Fibroblast of the aortic adventitia (primary cell): ENCODE measurements at regions not wholly inside any gene's neighbourhood (a gene's known extent, or its start where the extent isn't known, plus 50 kb on each side); places are given as distances from the start of the nearest gene placed in this dataset.

Experiments
- DNase-seq: peaks from one replicate; pipeline ENCODE4 v3.0.0-alpha.2; 2010; ENCODE audit warnings: low read depth
- H3K4me3 ChIP-seq: 2 replicates; pipeline ENCODE4 v1.5.1; 2011; ENCODE audit warnings: low read depth, mild to moderate bottlenecking, control low read depth, low read length, moderate library complexity
- TF ChIP-seq, protein P1 (sequence below): IDR thresholded peaks from 2 replicates; pipeline ENCODE4 v1.5.1; 2011; ENCODE audit warnings: mild to moderate bottlenecking, low read length, control low read depth, inconsistent platforms; ENCODE audit not compliant: insufficient read depth

DNA sequence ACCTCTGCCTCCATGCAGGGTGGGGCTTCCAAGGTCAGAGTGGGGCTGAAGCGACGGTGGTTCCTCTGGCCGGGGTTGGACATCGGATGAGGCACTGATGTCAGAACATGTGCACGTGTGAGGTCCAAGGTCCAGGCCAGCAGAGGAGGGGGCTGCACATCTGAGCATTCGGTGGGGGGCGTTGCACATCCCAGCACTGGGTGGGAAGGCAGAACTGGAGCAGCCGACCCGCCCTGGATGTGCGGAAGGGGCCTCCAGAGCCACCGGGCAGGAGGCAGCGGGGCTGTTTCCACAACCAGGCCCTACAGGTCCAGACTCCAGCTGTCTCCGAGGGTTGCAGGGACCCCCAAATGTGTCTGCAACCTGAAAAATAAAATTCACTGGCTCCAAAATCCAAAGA, 271.0 kb downstream of the CTTN start:
- TF ChIP-seq, protein P1, sequence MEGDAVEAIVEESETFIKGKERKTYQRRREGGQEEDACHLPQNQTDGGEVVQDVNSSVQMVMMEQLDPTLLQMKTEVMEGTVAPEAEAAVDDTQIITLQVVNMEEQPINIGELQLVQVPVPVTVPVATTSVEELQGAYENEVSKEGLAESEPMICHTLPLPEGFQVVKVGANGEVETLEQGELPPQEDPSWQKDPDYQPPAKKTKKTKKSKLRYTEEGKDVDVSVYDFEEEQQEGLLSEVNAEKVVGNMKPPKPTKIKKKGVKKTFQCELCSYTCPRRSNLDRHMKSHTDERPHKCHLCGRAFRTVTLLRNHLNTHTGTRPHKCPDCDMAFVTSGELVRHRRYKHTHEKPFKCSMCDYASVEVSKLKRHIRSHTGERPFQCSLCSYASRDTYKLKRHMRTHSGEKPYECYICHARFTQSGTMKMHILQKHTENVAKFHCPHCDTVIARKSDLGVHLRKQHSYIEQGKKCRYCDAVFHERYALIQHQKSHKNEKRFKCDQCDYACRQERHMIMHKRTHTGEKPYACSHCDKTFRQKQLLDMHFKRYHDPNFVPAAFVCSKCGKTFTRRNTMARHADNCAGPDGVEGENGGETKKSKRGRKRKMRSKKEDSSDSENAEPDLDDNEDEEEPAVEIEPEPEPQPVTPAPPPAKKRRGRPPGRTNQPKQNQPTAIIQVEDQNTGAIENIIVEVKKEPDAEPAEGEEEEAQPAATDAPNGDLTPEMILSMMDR = no peak
- DNase-seq = no peak
- no peak overlapping the region for H3K4me3 ChIP-seq

DNA sequence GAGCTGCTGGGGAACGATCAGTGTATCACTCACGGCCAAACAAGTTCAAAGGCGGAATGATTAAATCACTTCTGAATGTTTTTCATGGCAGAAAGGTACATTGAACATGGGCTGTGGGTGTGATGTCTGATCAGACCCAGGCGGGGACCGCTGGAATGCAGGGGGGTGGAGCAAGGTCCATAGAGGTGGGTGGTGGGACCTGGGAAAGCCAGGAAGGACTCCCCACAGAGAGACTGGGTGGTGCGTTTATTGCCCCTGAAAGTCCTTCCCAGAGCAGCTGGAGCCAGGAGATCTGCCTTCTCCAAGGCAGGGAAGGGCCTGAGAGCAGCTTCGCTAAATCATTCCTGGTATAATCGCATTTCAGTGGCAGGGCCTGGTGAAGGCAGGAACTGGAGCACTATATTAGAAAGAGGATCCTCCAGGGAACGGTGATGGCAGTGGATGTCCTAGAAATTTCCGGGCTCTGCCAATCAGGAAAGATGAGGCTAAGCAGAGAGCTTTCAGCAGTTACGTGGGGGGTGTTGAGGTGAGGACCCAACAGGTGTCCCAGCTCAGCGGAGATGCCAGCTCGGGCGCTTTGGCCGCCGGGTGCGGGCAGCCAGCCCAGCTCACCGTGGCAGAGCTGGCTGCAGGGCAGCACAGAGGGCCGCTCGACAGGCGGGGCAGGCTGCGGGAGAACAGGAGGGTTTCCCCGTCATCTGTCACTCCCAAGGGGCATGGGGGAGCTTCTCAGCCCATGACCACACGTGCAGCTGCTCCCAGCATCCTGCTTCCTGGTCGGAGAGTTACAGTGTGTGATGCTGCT, 271.7 kb downstream of the CTTN start:
- TF ChIP-seq, protein P1 = no peak
- no peak for DNase-seq
- no peak overlapping the region for H3K4me3 ChIP-seq

DNA sequence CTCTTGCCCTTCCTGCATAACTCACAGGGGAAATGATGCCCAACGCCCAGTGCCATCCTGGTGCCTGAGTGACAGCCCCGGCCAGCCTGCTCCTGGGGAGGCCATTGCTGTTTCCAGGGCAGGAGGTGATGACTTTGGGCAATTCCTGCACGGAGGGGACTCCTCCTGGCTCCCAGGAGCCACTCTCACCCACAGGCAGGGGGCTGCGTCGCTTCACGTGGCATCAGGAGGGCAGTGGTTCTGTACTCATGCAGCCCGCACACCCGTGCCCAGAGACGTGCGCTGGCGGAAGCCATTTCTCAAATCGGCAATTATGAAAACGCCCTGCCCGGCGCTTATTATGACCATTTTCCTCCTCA, 272.3 kb downstream of the CTTN start:
- TF ChIP-seq, protein P1 = no peak
- H3K4me3 ChIP-seq = no peak overlapping the region
- no peak for DNase-seq

DNA sequence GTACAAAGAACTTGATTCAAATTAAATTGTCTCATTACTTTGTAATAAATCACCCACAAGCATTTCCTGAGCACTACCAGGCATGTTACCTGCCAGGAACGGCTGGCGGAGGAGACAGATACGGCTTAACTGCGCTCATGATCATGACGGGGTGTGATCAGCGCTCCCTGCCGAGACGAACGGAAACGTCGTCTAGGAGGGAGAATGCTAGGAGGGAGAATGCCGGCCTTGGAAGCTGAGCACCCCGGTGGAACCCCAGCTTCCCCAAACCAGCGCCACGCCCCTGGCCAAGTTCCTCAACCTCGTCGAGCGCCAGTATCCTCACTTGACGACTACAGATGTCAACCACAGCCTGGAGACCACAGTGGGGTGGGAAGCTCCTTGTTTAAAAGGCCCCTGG, 272.8 kb downstream of the CTTN start:
- TF ChIP-seq, protein P1 = no peak
- no peak overlapping the region for H3K4me3 ChIP-seq
- DNase-seq = no peak

DNA sequence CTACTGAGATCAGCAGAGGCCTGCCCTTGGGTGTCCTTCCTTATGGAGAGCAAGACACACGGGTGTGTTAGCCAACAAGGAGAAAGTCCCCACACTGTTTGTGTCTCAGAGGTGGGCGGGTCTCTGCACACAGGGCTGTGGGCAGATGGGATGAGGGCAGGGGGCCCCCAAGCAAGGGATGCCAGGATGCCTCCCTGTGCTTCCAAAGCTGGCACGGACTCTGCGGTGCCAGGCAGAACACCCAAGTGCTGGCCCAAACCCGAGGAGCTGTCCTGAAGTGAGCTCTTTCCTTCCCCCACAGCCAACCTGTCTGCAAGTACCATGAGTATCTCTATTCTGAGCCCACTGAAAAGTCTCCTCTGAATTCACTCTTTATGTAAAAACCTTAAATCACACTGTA, 273.3 kb downstream of the CTTN start:
- no peak for DNase-seq
- H3K4me3 ChIP-seq = no peak overlapping the region
- TF ChIP-seq, protein P1 = no peak

DNA sequence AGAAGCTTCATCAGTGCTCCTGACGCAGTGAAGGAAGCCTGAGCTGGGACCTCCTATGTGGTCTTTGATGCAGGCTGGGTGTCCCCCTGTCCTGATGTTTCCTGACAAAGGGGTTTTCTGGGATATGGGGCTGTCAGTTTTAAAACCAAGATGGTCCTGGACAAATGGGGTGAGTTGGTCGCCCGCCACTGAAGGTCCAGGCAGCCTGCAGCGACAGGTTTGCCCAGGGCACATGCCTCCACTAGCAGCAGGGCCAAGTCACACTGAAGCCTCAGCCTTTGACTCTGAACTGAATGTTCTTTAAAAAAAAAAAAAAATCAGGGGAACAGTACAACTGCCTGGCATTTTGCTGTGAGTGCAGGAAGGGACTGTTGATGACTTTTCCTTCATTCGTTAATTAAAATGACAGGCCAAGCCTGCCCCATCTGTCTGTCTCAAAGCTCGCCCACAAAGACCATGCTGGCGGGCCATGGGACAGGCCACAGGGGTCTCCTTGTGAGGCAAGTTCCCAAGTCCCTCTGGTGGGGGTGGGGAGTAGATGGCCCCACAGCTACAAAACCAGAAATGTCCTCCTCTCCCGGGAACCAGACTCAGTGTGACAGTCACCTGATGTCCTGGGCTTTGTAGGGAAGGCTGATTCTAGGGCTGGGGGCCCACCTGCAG, 274.8 kb downstream of the CTTN start:
- DNase-seq = no peak
- H3K4me3 ChIP-seq = no peak overlapping the region
- TF ChIP-seq, protein P1 = no peak
